ENCODE measurements at regions not wholly inside any gene's neighbourhood (a gene's known extent, or its start where the extent isn't known, plus 50 kb on each side); places are given as distances from the start of the nearest gene placed in this dataset.

- TF ChIP-seq CTCF (IDR thresholded peaks at IDR 0.05) (no peak), POLR2A (IDR thresholded peaks at IDR 0.05) (no peak)
Observed at GRCh38 chr1:195971589-195971988, 636.7 kb downstream of the KCNT2 start.

Data from thyroid gland (tissue), 4 donors.